Rectal smooth muscle tissue (tissue), 1 donor: ENCODE measurements at regions not wholly inside any gene's neighbourhood (a gene's known extent, or its start where the extent isn't known, plus 50 kb on each side); places are given as distances from the start of the nearest gene placed in this dataset.

Experiments
- H3K27ac ChIP-seq: one replicate; pipeline ENCODE4 v1.7.0; 2013; ENCODE audit warnings: low read depth, low read length, inconsistent platforms
- H3K27me3 ChIP-seq: one replicate; pipeline ENCODE4 v1.7.0; 2013; ENCODE audit warnings: low read length; ENCODE audit not compliant: control insufficient read depth, insufficient read depth
- H3K36me3 ChIP-seq: one replicate; pipeline ENCODE4 v1.7.0; 2013; ENCODE audit warnings: low read length; ENCODE audit not compliant: control insufficient read depth, insufficient read depth
- H3K4me1 ChIP-seq: one replicate; pipeline ENCODE4 v1.7.0; 2013; ENCODE audit warnings: low read length; ENCODE audit not compliant: control insufficient read depth, insufficient read depth
- H3K4me3 ChIP-seq: one replicate; pipeline ENCODE4 v1.7.0; 2013; ENCODE audit warnings: low read length
- H3K9ac ChIP-seq: one replicate; pipeline ENCODE4 v1.7.0; 2013; ENCODE audit warnings: low read length

DNA sequence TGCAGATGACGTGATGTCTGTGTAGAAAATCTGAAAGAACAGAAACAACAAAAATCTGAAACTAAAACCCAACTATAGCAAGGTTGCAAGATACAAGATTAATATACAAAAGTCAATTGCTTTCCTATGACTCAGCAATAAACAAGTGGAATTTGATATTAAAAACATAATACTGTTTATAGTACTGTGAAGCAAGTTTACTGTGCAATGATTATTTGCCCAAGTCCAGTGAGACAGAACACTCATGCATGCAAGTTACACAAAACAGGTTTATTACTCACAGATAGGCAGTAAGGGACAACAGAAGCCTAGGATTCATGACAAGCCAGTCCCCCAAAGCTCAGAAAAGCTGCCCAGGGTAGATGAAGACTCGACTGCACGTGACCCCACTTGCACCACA lies 62.4 kb upstream of the RAB4A start:
- Histone ChIP-seq H3K27ac (no peak overlapping the region), H3K27me3 (no peaks in the 10 kb centered on the region), H3K4me1 (peaks cover 14% of the 10 kb centered on the region), H3K4me3 (no peak overlapping the region), H3K9ac (no peak overlapping the region), H3K36me3 (no peaks in the 10 kb centered on the region)

DNA sequence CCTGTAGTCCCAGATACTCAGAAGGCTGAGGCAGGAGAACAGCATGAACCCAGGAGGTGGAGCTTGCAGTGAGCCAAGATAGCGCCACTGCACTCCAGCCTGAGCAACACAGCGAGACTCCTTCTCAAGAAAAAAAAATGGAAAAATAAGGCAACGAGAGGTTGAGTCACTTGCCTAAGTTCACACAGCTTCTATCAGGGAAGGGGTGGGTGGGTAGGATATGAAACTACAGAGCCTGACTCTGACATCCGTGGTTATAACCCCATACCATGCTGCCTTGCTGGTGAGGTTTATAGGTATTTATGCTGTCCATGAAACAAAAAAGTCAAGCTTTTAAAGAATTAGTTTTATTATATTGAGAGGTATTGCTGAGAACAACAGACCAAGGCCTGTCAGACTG lies 61.5 kb upstream of the RAB4A start:
- H3K4me3 ChIP-seq: no peak overlapping the region
- H3K27ac ChIP-seq: no peak overlapping the region
- H3K9ac ChIP-seq: no peak overlapping the region
- H3K27me3 ChIP-seq: no peaks in the 10 kb centered on the region
- no peaks in the 10 kb centered on the region for H3K36me3 ChIP-seq
- peaks cover 12% of the 10 kb centered on the region for H3K4me1 ChIP-seq

DNA sequence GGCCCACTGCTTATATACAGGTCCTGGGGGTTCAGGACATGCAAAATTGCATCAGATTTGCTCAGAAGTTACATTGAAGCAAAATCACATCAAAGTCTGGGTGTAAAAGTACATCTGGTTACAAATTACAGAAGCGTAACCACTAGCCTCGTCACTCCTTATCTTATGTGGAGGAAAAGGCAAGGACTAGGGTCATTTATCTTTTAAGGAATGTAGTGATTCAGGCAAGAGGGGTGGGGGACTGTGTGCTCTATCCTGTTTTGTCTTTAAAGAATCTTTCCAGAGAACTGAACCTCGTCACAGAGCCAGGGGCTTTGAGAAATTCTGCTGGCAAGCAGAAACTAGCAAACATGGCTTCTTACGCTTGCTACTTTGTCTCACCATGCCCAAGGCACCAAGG lies 61.1 kb upstream of the RAB4A start:
- Histone ChIP-seq H3K27ac (no peak overlapping the region), H3K4me3 (no peak overlapping the region), H3K9ac (no peak overlapping the region)

DNA sequence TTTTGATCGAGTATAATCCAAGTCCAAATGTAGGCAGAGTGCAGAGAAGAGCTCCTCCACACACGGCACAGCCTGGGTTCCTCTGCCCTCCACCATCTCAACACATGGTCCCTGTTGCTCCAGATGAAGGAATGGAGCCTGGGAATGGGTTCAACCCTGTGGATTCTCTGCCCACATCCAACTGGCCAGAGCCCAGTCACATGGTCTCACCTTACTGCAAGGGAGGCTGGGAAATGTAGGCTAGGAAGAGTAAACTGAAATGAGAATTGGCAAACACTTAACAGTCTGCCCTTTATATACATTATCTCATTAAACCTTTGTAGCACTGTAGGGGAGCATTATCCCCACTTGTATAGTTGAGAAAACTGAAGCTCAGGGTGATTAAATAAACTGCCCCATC lies 60.1 kb upstream of the RAB4A start:
- Histone ChIP-seq H3K27me3 (no peaks in the 10 kb centered on the region), H3K27ac (no peak overlapping the region), H3K4me3 (no peak overlapping the region), H3K9ac (no peak overlapping the region), H3K36me3 (no peaks in the 10 kb centered on the region), H3K4me1 (peaks cover 3% of the 10 kb centered on the region)

More for the DNA sequence above, 61.1 kb upstream of the RAB4A start:
- H3K36me3 ChIP-seq: no peaks in the 10 kb centered on the region
- peaks cover 11% of the 10 kb centered on the region for H3K4me1 ChIP-seq
- H3K27me3 ChIP-seq: no peaks in the 10 kb centered on the region

DNA sequence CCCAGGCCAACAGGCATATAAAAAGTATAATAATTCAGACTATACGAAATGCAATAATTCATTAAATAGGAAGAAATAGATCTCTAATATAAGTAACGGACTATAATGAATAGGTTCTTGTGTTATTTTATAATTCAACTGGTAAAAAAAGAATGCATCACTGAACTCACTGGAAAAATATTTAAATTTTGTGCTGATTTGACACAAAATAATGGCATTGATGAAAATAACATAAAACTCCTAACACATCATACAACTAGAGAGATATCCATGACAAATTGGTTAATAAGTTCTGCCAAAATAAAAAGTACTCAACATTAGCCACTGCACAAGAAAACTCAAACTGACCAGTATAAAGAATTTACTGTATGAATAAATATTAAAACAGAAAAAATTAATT lies 57.1 kb upstream of the RAB4A start:
- Histone ChIP-seq H3K4me3 (no peak overlapping the region), H3K36me3 (no peaks in the 10 kb centered on the region), H3K9ac (no peak overlapping the region), H3K4me1 (no peaks in the 10 kb centered on the region), H3K27ac (no peak overlapping the region), H3K27me3 (no peaks in the 10 kb centered on the region)

DNA sequence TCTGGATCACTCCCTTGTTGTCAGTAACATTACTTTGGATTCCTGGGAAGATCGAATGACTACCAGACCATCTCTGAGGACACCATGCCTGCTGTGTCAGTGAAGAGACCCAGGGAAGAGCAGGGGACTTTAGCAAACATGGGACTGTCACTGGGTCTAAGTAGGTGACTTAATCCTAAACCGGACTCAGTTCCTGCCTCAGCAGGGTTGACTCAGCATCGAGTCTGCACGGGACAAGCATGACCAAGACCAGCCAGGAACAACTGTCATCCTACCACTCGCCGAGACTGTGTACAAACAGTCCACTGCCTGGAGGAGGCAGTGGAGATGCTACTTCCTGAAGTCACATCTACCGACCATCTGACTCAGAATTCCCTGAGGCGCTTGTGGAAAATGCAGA lies 53.2 kb upstream of the RAB4A start:
- Histone ChIP-seq H3K36me3 (no peaks in the 10 kb centered on the region), H3K27me3 (no peaks in the 10 kb centered on the region), H3K4me3 (no peak overlapping the region), H3K9ac (no peak overlapping the region), H3K4me1 (no peaks in the 10 kb centered on the region), H3K27ac (no peak overlapping the region)

DNA sequence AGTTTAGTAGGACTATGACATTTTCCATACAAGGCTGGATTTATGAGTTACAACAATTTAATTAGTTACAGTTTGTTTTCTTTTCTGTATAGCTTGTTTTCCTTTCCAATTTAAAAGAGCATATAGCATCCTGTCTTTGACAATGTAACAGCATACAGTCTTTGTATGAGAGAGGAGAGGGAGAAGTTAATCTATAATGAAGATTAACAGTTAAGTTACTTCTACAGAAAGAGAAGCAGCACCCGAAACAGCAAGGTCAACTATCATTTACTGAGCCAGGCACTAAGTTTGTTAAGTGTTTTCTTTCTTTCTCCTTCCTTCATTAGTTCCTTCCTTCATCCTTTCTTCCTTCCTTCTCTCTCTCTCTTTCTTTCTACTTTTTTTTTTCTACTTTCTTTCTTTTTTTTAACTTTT lies 52.3 kb upstream of the RAB4A start:
- no peaks in the 10 kb centered on the region for H3K4me1 ChIP-seq
- no peaks in the 10 kb centered on the region for H3K27me3 ChIP-seq
- H3K36me3 ChIP-seq: no peaks in the 10 kb centered on the region
- H3K4me3 ChIP-seq: no peak overlapping the region
- no peak overlapping the region for H3K27ac ChIP-seq
- H3K9ac ChIP-seq: no peak overlapping the region

DNA sequence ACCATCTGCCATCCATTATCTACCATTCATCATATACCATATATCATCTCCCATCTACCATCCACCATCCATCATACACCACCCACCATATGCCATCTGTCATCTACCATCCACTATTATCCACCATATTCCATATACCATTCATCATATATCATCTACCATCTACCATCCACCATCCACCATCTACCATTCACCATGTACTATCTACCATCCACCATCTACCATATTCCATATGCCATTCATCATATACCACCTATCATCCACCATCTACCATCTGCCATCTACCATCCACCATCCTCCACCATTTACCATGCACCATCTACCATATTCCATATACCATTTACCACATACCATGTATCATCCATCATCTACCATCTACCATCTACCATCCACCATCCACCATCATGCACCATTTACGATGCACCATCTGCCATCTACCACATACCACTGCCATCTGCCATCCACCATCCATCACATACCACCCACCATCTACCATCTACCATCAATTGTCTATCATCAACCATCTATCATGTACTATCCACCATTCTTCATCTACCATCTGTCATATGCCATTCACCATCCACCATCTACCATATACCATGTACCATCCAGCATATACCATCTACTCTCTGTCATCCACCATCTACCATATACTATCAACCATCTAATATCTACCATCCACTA lies 50.6 kb upstream of the RAB4A start:
- no peaks in the 10 kb centered on the region for H3K4me1 ChIP-seq
- H3K27ac ChIP-seq: no peak overlapping the region
- H3K4me3 ChIP-seq: no peak overlapping the region
- H3K27me3 ChIP-seq: no peaks in the 10 kb centered on the region
- H3K9ac ChIP-seq: no peak overlapping the region
- no peaks in the 10 kb centered on the region for H3K36me3 ChIP-seq

DNA sequence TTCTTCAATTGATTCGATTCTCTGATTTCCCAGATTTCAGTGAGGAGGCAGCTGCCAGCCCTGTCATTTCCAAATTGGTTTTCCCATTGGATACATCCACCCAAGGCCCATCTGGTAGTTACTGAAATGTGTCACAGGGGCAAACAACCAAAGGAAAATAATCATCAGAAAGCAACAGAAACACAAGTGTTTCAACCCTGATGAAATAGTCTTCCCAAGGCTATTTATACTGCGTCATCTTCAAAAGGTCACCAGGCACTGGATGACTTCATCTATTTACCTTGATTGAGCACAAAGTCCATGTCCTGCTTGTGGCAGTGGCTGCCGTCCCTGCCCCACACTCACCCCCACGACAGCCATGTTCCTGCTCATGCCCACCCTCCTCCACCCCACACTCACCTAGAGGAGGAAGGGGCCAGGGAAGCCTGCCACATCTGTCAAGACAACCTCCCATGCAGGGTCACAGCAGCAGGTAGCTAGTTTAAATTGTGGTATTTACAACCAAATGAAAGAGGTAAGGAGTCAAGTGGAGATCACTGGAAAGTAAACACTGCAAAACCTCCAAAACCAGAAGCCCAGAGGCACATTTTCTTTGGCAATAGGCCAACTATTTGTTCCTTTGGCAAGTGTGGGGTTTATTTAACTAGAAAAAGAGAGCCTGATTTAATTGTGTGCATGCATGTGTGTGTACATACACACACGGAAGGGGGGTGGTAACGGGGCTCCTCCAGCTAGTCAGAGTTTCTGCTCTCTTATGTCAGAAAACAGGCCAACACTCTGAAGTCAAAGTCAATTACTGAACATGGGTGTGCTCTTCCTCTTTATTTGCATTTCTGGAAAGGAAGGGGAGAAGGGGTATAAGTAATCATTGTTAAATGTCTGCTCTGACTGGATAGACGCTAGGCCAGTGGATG lies 49.5 kb upstream of the RAB4A start:
- Histone ChIP-seq H3K4me3 (no peak overlapping the region), H3K36me3 (no peaks in the 10 kb centered on the region), H3K27me3 (no peaks in the 10 kb centered on the region), H3K4me1 (no peaks in the 10 kb centered on the region), H3K9ac (no peak overlapping the region), H3K27ac (no peak overlapping the region)
